HUES64 (cell line): ENCODE measurements at regions not wholly inside any gene's neighbourhood (a gene's known extent, or its start where the extent isn't known, plus 50 kb on each side); places are given as distances from the start of the nearest gene placed in this dataset.

Source experiments
- H3K27ac ChIP-seq: 2 replicates; pipeline ENCODE4 v1.7.0; 2013; ENCODE audit warnings: low read depth, low read length, inconsistent platforms
- H3K27me3 ChIP-seq: 2 replicates; pipeline ENCODE4 v1.6.1; 2013; ENCODE audit warnings: mild to moderate bottlenecking, low read length; ENCODE audit not compliant: insufficient read depth
- H3K36me3 ChIP-seq: 2 replicates; pipeline ENCODE4 v1.6.1; 2013; ENCODE audit warnings: mild to moderate bottlenecking, low read length; ENCODE audit not compliant: insufficient read depth
- H3K4me1 ChIP-seq: 2 replicates; pipeline ENCODE4 v1.6.1; 2013; ENCODE audit warnings: mild to moderate bottlenecking, low read length, moderate library complexity; ENCODE audit not compliant: insufficient read depth
- H3K4me3 ChIP-seq: 2 replicates; pipeline ENCODE4 v1.5.1; 2013; ENCODE audit warnings: mild to moderate bottlenecking, low read length, moderate library complexity
- H3K9ac ChIP-seq: 2 replicates; pipeline ENCODE4 v1.6.1; 2013; ENCODE audit warnings: mild to moderate bottlenecking, low read depth, low read length
- H3K9me3 ChIP-seq: 2 replicates; pipeline ENCODE4 v1.6.1; 2013; ENCODE audit warnings: low read depth, low read length; ENCODE audit not compliant: insufficient read depth
- WGBS: fragments of 150-250, 120-280 bp; methylation state at CpG from one replicate; pipeline ENCODE4 v1.1.7; 2013; ENCODE audit warnings: missing lambda C conversion rate; 5-methylcytosine and 5-hydroxymethylcytosine counted together

DNA sequence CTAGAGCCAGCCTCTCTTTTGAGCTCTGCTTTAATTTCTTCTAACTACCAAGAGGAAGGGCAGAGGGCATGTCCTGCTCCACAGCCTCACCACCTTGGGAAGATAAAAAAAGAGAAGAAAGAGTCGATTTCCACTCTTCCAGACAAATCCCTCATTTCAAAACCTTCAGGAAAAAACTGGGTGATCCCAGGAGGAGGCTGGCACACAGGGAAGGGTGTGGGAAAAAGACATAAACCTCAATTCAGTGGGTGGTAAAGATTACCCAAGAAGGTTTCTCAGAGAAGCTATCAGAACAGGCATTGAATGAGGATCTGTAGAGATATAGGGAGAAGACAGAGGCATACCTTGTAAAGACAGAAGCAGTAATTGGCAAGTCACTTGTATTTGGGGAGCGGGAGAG lies 79.9 kb upstream of the CRHR1 start:
- H3K27ac ChIP-seq = no peak overlapping the region
- no peaks in the 10 kb centered on the region for H3K36me3 ChIP-seq
- H3K27me3 ChIP-seq = no peaks in the 10 kb centered on the region
- no peaks in the 10 kb centered on the region for H3K4me1 ChIP-seq
- 88% methylated on average over 1 of the region's 2 CpGs for WGBS
- H3K9me3 ChIP-seq = no peaks in the 10 kb centered on the region
- no peak overlapping the region for H3K4me3 ChIP-seq
- no peak overlapping the region for H3K9ac ChIP-seq

DNA sequence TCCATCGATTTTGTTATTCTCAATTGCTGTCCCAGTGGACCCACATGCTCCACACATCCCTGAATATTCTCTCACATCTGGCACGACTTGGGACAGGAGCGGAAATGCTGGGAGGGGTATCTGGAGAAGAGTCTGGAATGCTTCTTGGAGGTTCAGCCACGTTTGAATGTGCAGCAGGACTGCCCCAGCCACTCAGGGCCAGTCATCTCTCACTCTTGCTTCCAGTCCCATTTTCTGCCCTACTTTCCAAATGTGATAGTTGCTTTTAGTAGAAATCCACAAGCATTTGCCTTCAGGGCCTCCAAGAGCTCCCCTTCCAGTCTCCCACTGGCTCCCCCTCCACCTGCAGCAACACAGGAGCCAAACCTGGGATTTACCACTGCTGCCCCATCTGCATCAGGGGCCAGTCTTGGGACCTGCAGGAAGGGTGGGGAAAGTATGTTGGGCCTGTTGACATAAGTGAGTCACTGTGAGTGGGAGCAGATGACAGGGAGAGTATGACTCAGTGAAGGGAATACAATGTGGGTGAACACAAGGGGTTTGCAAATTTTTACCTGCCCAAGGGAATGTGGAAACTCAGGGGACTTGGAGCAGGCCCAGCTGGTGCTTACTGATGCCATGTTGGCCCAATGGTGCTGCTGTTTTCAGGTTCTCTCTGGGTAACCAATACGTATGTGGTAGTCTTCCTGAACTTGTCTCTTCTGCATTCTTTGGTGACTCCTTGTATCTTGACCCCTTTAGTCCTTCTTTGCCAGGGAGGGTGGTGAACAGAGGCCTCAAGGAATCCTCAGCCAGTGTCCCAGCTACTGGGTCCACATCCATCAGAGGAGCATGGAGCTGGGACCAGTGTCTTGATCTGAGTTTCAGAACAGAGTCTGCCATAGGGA lies 78.8 kb upstream of the CRHR1 start:
- Histone ChIP-seq H3K27me3 (no peaks in the 10 kb centered on the region), H3K9ac (no peak overlapping the region), H3K9me3 (no peaks in the 10 kb centered on the region), H3K27ac (no peak overlapping the region), H3K4me3 (no peak overlapping the region), H3K4me1 (peaks cover 5% of the 10 kb centered on the region; the same call in 1 of the 2 replicates), H3K36me3 (no peaks in the 10 kb centered on the region)
- 80% methylated on average over 5 of the region's 5 CpGs for WGBS

DNA sequence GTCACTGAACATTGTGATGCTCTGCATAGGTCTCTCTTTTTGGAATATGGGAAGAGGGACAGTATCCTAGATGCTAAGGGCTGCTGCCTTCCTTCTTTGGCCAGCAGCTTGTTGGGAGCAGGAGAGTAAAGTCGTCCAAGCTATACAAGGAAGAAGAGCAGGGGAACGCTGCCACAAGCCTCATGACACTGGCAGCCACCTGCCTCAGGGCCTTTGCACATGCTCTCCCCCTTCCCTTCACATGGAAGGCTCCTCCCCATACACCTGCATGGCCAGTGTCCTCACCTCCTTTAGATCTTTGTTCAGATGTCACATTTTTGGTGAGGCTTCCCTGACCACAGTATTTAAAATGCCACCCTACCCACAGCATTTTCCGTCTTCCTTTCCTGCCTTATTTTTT lies 78.1 kb upstream of the CRHR1 start:
- 91% methylated on average over 3 of the region's 3 CpGs for WGBS
- Histone ChIP-seq H3K27ac (no peak overlapping the region), H3K27me3 (no peaks in the 10 kb centered on the region), H3K4me1 (peaks cover 5% of the 10 kb centered on the region; the same call in 1 of the 2 replicates), H3K36me3 (no peaks in the 10 kb centered on the region), H3K9ac (no peak overlapping the region), H3K4me3 (no peak overlapping the region), H3K9me3 (no peaks in the 10 kb centered on the region)

DNA sequence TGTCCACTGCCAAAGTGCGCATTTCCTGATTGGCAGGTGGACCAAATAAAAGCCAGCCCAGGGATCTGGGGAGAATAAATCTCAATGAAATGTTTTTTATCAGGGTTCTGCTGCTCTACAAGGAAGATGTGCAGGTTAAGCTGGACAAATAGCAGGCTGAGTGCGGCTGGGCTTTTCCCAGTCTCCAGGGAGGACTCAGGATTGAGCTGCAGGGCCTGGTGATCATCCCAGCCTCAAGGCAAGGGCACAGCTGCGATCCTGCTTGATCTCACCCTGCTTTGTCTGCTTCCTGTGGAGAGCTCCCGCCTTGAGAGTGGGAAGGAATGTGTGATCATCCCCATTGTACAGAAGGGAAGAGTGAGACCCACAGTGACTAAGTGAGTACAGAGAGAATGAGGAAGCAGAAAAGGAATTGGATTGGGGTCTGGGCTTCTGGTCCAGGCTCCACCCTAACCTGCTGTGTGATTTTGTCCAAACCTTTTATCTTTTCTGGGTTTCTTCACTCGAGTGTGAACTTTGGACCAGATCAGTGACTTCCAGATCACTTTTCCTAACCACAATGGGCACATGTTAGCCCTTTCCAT lies 75.3 kb upstream of the CRHR1 start:
- WGBS = 88% methylated on average over 5 of the region's 5 CpGs
- no peaks in the 10 kb centered on the region for H3K36me3 ChIP-seq

DNA sequence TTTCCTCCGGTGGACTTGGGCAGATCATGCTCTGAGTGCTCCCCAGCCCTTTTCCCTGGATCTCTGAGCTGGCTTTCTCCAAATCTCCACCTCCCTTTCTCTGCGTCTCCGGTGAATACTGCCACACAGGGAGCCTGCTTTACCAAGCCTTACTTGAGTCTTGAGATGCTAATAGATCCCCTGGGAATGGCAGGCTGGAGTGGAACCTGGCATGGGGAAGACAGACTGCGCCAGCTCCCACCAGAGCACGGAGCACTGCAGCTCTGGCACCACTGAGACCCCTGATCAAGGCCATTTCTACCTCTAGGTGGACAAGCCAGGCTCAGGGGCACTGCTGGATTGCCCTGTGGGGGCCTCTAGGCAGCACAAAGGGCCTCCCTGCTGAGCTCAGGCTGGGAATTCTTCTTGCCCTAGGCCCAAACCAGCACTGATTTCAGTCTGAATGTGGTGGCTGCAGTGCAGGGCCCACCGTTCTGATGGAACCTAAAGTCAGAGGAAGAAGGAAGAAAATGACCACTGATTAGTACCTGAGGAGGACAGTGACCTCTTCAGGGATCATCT lies 74.3 kb upstream of the CRHR1 start:
- Histone ChIP-seq H3K27ac (no peak overlapping the region), H3K4me1 (peaks cover 5% of the 10 kb centered on the region; the same call in 1 of the 2 replicates), H3K4me3 (no peak overlapping the region), H3K27me3 (no peaks in the 10 kb centered on the region), H3K9me3 (no peaks in the 10 kb centered on the region), H3K9ac (no peak overlapping the region), H3K36me3 (no peaks in the 10 kb centered on the region)
- 43% methylated on average over 6 of the region's 6 CpGs for WGBS

More for the DNA sequence above, 75.3 kb upstream of the CRHR1 start:
- H3K9me3 ChIP-seq = no peaks in the 10 kb centered on the region
- peaks cover 5% of the 10 kb centered on the region; the same call in 1 of the 2 replicates for H3K4me1 ChIP-seq
- no peak overlapping the region for H3K9ac ChIP-seq
- no peak overlapping the region for H3K4me3 ChIP-seq
- no peak overlapping the region for H3K27ac ChIP-seq
- H3K27me3 ChIP-seq = no peaks in the 10 kb centered on the region

DNA sequence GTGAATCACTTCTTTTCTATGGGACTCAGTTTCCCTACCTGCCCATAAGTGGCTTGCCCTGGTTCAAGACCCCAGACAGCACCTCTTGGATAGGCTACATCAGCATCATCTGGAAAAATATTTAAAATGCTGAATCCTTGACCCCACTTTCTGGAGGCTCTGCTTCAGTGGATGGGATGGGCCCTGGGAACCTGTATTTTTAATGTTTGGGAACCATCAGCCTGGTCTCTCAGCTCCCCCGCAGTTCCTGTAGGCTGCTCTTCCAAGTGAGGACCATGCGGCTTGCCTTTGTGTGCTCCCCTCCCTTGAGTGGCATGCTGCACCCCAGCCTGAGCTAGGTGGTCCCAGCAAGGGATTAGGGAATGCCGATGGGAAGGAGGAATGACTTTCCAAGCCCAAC lies 68.3 kb upstream of the CRHR1 start:
- no peaks in the 10 kb centered on the region for H3K9me3 ChIP-seq
- no peaks in the 10 kb centered on the region for H3K36me3 ChIP-seq
- H3K4me1 ChIP-seq = peaks cover 4% of the 10 kb centered on the region; the same call in 1 of the 2 replicates
- 84% methylated on average over 3 of the region's 3 CpGs for WGBS
- H3K27me3 ChIP-seq = no peaks in the 10 kb centered on the region
- no peak overlapping the region for H3K4me3 ChIP-seq
- no peak overlapping the region for H3K27ac ChIP-seq
- no peak overlapping the region for H3K9ac ChIP-seq

DNA sequence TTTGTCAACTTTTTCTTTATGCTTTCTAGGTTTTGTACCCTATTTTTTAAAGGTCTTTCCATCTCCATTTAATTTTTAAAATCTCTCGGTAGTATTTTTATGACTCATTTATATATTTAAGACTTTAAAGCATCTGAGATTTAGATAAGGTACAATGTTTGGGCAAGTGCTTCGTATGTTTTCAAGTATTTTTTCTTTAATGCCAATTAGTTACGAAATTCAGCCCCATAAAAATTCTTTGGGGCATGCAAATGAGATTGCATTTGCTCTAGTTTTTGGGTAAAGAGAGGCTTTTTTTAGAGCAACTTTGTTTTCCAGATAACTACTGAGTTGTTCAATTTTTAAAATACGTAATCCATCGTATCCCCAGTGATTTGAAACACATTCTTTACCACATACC lies 65.3 kb upstream of the CRHR1 start:
- Histone ChIP-seq H3K27ac (no peak overlapping the region), H3K36me3 (no peaks in the 10 kb centered on the region), H3K9me3 (no peaks in the 10 kb centered on the region), H3K4me3 (no peak overlapping the region), H3K9ac (no peak overlapping the region), H3K27me3 (peaks cover 5% of the 10 kb centered on the region; the same call in 1 of the 2 replicates), H3K4me1 (peaks cover 4% of the 10 kb centered on the region; the same call in 1 of the 2 replicates)
- WGBS = 90% methylated on average over 4 of the region's 5 CpGs

DNA sequence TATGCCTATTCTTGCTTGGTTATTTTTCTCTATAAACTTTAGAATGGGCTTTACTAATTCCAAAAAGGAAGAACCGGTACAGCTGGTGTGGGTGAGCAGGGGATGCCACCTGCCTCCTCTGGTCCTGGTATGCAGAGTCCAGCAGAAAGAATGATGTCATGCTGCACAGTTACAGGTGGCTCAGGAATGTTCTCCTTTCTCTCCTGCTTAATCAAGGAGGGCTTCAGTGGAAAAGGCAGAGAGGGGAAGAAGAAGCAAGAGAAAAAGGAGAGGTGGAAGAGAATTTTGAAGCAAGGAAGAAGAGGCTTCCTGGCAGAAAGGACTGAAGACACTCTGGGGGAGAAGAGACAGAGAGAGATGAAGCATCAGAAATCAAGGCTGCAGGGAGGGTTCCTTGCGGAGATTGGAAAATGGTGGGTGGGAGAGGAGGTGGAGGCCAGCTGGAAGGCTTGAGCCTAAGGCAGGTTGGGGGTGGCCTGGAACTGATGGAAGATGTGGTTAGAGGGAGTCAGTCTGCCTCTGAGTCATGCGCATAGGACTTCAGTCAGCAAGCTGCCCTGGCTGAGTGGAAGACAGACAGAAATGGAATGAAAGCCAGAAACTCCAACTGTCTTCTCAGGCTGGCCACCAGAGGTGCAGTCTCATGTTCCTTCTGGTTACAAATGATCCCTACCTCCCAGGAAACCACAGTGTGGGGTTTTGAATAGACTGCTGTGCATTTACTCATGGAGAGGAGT lies 64.6 kb upstream of the CRHR1 start:
- 77% methylated on average over 3 of the region's 3 CpGs for WGBS
- H3K9me3 ChIP-seq = 0 out of 2 replicates have a peak, but pooled peaks cover 5% of the 10 kb centered on the region
- H3K27ac ChIP-seq = no peak overlapping the region
- peaks cover 4% of the 10 kb centered on the region; the same call in 1 of the 2 replicates for H3K4me1 ChIP-seq
- H3K27me3 ChIP-seq = peaks cover 5% of the 10 kb centered on the region; the same call in 1 of the 2 replicates
- no peak overlapping the region for H3K9ac ChIP-seq
- H3K4me3 ChIP-seq = no peak overlapping the region
- H3K36me3 ChIP-seq = no peaks in the 10 kb centered on the region

DNA sequence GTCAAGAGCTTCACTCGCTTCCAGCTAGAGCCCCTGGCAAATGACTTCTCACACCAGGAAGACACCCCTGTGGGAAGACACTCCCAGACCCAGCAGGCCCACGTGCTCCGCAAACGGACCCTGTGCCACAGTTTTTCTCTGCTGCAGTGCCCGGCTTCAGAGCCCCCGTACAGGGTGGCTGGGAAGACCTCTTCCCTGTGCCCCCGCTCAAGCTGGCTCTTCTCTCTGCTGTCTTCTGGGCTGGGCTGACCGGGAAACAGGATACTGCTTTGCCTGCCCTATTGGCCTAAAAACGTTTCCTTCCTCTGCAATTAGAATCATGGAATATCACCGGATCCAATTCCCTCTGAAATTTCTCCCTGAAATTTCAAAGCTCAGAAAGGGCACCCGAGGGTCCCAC lies 63.7 kb upstream of the CRHR1 start:
- WGBS = 90% methylated on average over 11 of the region's 11 CpGs
- no peak overlapping the region for H3K4me3 ChIP-seq
- H3K27me3 ChIP-seq = peaks cover 5% of the 10 kb centered on the region; the same call in 1 of the 2 replicates
- H3K9me3 ChIP-seq = 0 out of 2 replicates have a peak, but pooled peaks cover 5% of the 10 kb centered on the region
- H3K27ac ChIP-seq = no peak overlapping the region
- peaks cover 4% of the 10 kb centered on the region; the same call in 1 of the 2 replicates for H3K4me1 ChIP-seq
- no peaks in the 10 kb centered on the region for H3K36me3 ChIP-seq
- no peak overlapping the region for H3K9ac ChIP-seq

DNA sequence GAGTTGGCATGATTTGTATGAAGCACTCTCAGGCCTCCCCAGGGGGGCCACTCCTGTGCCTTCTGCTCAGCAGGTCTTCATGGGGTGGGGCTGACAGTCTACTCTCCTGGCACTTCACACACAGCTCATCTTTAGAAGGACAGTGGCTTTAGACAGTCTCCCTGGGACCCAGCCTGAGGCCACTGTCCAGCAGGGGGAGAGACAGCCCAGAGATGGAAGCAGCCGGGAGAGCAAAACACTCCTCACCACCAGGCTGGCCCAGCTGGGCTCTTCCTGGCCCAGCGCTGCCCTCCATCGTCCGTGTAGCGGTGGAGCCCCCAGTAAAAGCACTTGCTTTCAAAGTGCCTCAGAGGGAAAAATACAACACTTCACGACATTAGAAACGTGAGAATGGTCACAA lies 62.0 kb upstream of the CRHR1 start:
- Histone ChIP-seq H3K9ac (no peak overlapping the region), H3K36me3 (no peaks in the 10 kb centered on the region), H3K9me3 (0 out of 2 replicates have a peak, but pooled peaks cover 5% of the 10 kb centered on the region), H3K4me3 (no peak overlapping the region), H3K27me3 (peaks cover 7% of the 10 kb centered on the region; the same call in 1 of the 2 replicates), H3K4me1 (no peaks in the 10 kb centered on the region; the same call in 1 of the 2 replicates), H3K27ac (no peak overlapping the region)
- 21% methylated on average over 7 of the region's 7 CpGs for WGBS
